ENCODE measurements at regions not wholly inside any gene's neighbourhood (a gene's known extent, or its start where the extent isn't known, plus 50 kb on each side); places are given as distances from the start of the nearest gene placed in this dataset.

GRCh38 chr2:107622741-107623310, 203.9 kb upstream of the RGPD4 start:
- no peak for TF ChIP-seq CTCF (IDR thresholded peaks at IDR 0.05; ENCODE audit: insufficient read depth, low read length, missing control alignments)
- ChIA-PET POLR2A (no interaction called here), CTCF (no interaction called here)
- no peak overlapping the region for H3K4me3 ChIP-seq (ENCODE audit: low read depth, low read length)
- DNase-seq (ENCODE audit: low read depth, low spot score), result no peak

DNA sequence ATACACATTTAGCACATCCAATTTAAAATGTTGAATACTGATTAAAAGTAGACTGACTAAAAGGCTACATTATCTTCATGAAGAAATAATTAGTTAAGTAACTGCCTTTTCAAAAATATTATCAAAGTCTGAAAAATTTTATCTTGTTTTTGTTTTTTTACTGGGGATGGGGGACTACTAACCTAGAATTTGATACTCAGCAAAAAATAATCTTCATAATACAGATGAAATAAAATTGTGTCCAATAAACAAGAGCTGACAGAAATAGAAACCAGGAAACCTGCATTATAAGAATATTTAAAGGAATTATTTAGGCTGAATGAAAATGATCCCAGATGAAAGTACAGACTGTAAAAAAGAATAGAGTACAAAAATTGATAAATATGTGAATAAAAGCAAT, 200.7 kb upstream of the RGPD4 start:
- no peak for DNase-seq (ENCODE audit: low read depth, low spot score)
- CTCF ChIA-PET, result no interaction called here
- no peak overlapping the region for H3K4me3 ChIP-seq (ENCODE audit: low read depth, low read length)
- TF ChIP-seq CTCF (IDR thresholded peaks at IDR 0.05; ENCODE audit: insufficient read depth, low read length, missing control alignments), result no peak
- POLR2A ChIA-PET, result no interaction called here

- ChIA-PET CTCF (no interaction called here), POLR2A (no interaction called here)
- H3K4me3 ChIP-seq (ENCODE audit: low read depth, low read length), result no peak overlapping the region
- TF ChIP-seq CTCF (IDR thresholded peaks at IDR 0.05; ENCODE audit: insufficient read depth, low read length, missing control alignments), result no peak
- DNase-seq (ENCODE audit: low read depth, low spot score), result no peak
Measured at GRCh38 chr2:107627164-107627563, 199.5 kb upstream of the RGPD4 start.

DNA sequence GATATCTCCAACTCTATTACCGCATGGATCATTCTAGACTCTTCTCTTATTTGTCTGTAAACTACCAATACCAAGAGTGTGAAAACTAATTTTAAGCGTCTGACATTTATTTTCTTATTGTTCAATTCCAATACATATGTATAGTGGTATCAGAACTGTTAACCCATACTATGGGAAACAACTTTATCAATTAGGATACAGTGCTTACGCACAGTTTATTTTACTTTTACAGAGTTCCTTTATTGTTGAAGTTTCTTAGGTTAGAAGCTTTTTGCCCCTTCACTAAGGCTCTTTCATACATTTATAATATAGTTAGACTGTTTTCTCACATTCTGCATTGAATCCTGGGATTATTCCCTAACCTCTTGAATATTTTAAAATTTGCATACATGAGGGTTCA, 198.8 kb upstream of the RGPD4 start:
- no peak for DNase-seq (ENCODE audit: low read depth, low spot score)
- CTCF ChIA-PET, result no interaction called here
- no peak overlapping the region for H3K4me3 ChIP-seq (ENCODE audit: low read depth, low read length)
- no peak for TF ChIP-seq CTCF (IDR thresholded peaks at IDR 0.05; ENCODE audit: insufficient read depth, low read length, missing control alignments)
- POLR2A ChIA-PET, result no interaction called here

GRCh38 chr2:107633580-107634147, 193.0 kb upstream of the RGPD4 start:
- DNase-seq (ENCODE audit: low read depth, low spot score), result peak; percentile 70
- no peak overlapping the region for H3K4me3 ChIP-seq (ENCODE audit: low read depth, low read length)
- no peak for TF ChIP-seq CTCF (IDR thresholded peaks at IDR 0.05; ENCODE audit: insufficient read depth, low read length, missing control alignments)
- ChIA-PET POLR2A (no interaction called here), CTCF (no interaction called here)

DNA sequence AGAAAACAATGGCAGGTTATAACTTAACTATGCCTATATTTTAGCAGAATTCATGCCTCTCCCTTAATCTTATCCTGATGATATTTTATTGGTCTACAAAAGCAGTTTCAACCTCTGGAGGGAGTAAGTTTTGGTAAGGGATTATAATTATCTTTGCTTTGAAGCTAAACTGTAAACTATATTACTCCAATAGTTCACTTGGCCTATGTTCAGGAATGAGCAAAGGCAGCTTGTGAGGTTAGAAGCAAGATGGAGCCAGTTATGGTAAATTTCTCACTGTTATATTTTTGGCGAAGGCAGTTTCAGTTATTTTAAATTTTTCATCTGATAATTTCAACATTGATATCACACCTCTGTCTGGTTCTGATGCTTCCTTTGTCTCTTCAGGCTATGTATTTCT, 192.5 kb upstream of the RGPD4 start:
- DNase-seq (ENCODE audit: low read depth, low spot score), result no peak
- CTCF ChIA-PET, result no interaction called here
- POLR2A ChIA-PET, result no interaction called here
- H3K4me3 ChIP-seq (ENCODE audit: low read depth, low read length), result no peak overlapping the region
- TF ChIP-seq CTCF (IDR thresholded peaks at IDR 0.05; ENCODE audit: insufficient read depth, low read length, missing control alignments), result no peak
